ENCODE measurements at regions not wholly inside any gene's neighbourhood (a gene's known extent, or its start where the extent isn't known, plus 50 kb on each side); places are given as distances from the start of the nearest gene placed in this dataset.

DNA sequence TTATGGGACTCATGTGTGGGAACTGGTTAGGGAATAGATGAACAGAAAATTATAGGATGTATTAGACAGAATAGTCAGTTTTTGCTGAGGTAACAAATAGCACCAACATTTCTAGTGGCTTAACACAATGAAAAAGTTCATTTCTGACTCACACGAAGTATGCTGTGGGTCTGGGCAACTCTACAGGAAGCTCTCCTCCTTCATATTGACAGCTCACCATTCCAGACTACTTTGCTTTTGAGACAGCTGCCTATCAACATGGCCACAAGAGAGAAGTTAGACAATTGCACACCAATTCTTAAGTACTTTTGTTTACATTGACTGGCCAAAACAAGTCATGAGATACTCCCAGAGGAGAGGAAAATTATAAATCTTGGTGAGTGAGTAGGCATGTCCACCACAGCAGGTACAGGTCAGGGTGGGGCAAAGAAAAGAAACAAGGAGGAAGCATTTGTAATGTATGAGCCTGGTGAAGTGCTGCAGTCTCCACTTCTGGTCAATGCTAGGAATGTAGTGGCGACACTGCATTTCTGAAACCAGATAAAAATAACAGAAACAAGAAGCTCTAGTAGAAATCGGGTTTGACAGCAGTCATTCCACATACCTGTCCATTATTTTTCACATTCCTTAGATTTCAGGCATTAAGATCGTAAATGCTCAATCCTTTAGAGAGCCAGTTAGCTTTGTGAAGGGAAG lies 141.6 kb downstream of the ICOS start:
- Histone ChIP-seq H4K20me1 (ENCODE audit: insufficient read depth, low read length) (no peaks in the 10 kb centered on the region), H3K36me3 (ENCODE audit: insufficient read depth, low read length) (no peaks in the 10 kb centered on the region), H3K9me3 (ENCODE audit: low read length) (no peaks in the 10 kb centered on the region), H3K4me3 (ENCODE audit: low read depth, low read length, poor library complexity, severe bottlenecking) (no peak overlapping the region), H3K79me2 (ENCODE audit: insufficient read depth, low read depth, low read length) (no peaks in the 10 kb centered on the region), H3K4me2 (ENCODE audit: low read length) (no peak overlapping the region), H2AFZ (ENCODE audit: low read length) (no peak overlapping the region), H3K9me2 (ENCODE audit: insufficient read depth, low read length) (no peaks in the 10 kb centered on the region), H3K27ac (ENCODE audit: low read depth, low read length, poor library complexity, severe bottlenecking) (no peak overlapping the region), H3K4me1 (ENCODE audit: insufficient read depth, low read length, poor library complexity, severe bottlenecking) (no peaks in the 10 kb centered on the region)
- ChIA-PET CTCF (ENCODE audit: unreplicated experiment) (interaction anchor here (0.6 kb wide), 1 partner anchor 1534 kb away, joined by 3 read pairs; no protein-coding TSS in a partner anchor), POLR2A (interaction anchor here (0.6 kb wide), 1 partner anchor 604 kb away, joined by 3 read pairs; no protein-coding TSS in a partner anchor)
- DNase-seq (ENCODE audit: low spot score) = no peak
- TF ChIP-seq EZH2phosphoT487 (IDR thresholded peaks at IDR 0.05; ENCODE audit: borderline replicate concordance, low read depth, low read length) = no peak
- TF ChIP-seq, protein P1, sequence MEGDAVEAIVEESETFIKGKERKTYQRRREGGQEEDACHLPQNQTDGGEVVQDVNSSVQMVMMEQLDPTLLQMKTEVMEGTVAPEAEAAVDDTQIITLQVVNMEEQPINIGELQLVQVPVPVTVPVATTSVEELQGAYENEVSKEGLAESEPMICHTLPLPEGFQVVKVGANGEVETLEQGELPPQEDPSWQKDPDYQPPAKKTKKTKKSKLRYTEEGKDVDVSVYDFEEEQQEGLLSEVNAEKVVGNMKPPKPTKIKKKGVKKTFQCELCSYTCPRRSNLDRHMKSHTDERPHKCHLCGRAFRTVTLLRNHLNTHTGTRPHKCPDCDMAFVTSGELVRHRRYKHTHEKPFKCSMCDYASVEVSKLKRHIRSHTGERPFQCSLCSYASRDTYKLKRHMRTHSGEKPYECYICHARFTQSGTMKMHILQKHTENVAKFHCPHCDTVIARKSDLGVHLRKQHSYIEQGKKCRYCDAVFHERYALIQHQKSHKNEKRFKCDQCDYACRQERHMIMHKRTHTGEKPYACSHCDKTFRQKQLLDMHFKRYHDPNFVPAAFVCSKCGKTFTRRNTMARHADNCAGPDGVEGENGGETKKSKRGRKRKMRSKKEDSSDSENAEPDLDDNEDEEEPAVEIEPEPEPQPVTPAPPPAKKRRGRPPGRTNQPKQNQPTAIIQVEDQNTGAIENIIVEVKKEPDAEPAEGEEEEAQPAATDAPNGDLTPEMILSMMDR (conservative IDR thresholded peaks at IDR 0.05; ENCODE audit: low read length) = no peak
- intact Hi-C loops (cut with micrococcal nuclease; ENCODE audit: unreplicated experiment) = no loop called here
- no TSS peak for BruUV-seq (replicated peaks)

DNA sequence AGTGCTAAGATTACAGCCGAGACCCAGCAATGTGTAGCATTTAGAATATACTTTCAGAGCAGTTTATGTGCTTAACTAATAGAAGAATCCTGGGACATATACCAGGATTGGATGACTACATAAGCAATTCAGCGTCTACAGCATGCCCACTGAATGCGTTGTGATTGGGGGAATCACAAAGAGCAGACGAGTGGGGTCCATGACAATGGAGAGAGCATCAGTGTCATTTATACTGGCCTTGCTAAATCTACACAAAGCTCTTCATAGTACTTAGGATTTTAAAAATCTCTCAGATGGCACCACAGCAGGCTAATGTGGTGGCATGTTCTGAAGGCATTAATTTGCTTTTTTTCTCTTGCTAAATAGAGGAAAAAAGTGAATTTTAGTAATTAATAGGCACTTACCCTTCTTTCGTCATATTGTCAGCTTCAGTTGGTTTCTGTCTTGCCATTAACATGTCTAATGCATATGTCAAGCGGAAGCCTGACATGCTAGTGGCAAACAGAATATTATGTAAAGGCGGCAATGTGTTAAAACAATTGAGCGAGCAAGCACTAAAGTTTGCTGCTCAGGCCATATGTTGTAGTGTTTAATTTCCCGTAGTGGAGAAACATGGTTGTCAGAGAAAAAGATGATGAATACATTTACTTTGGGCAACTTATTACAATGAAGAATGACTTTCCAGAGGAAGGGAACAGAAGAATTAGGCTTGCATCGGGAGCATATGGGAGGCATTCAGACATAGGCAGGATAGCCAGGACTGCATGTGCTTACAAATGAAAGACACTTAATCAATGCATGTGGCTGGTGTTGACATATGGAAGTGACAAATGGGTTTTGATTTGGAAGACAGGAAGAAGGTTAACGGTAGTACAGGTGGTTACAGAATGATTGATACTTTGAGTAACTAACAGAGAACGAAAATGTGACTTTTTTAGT lies 145.2 kb downstream of the ICOS start:
- H2AFZ ChIP-seq (ENCODE audit: low read length) = no peak overlapping the region
- H3K79me2 ChIP-seq (ENCODE audit: insufficient read depth, low read depth, low read length) = no peaks in the 10 kb centered on the region
- TF ChIP-seq, protein P1 (conservative IDR thresholded peaks at IDR 0.05; ENCODE audit: low read length) = no peak
- no peak for TF ChIP-seq EZH2phosphoT487 (IDR thresholded peaks at IDR 0.05; ENCODE audit: borderline replicate concordance, low read depth, low read length)
- no TSS peak for BruUV-seq (replicated peaks)
- DNase-seq (ENCODE audit: low spot score) = no peak
- intact Hi-C loops (cut with micrococcal nuclease; ENCODE audit: unreplicated experiment) = no loop called here
- no peaks in the 10 kb centered on the region for H3K9me3 ChIP-seq (ENCODE audit: low read length)
- no peak overlapping the region for H3K27ac ChIP-seq (ENCODE audit: low read depth, low read length, poor library complexity, severe bottlenecking)
- no peaks in the 10 kb centered on the region for H3K36me3 ChIP-seq (ENCODE audit: insufficient read depth, low read length)
- CTCF ChIA-PET (ENCODE audit: unreplicated experiment) = no interaction called here
- no peak overlapping the region for H3K4me3 ChIP-seq (ENCODE audit: low read depth, low read length, poor library complexity, severe bottlenecking)
- POLR2A ChIA-PET = no interaction called here
- no peaks in the 10 kb centered on the region for H3K9me2 ChIP-seq (ENCODE audit: insufficient read depth, low read length)
- no peaks in the 10 kb centered on the region for H4K20me1 ChIP-seq (ENCODE audit: insufficient read depth, low read length)
- no peaks in the 10 kb centered on the region for H3K4me1 ChIP-seq (ENCODE audit: insufficient read depth, low read length, poor library complexity, severe bottlenecking)
- H3K4me2 ChIP-seq (ENCODE audit: low read length) = no peak overlapping the region
